H9 (cell line): ENCODE measurements at regions not wholly inside any gene's neighbourhood (a gene's known extent, or its start where the extent isn't known, plus 50 kb on each side); places are given as distances from the start of the nearest gene placed in this dataset.

ENCODE experiments used
- DNase-seq: peaks from one replicate; pipeline ENCODE4 v3.0.0-alpha.2; 2017
- H2AFZ ChIP-seq: one replicate; pipeline ENCODE4 v1.6.1; 2013; ENCODE audit warnings: mild to moderate bottlenecking, low read length, control low read depth, moderate library complexity
- H2AK5ac ChIP-seq: 2 replicates; pipeline ENCODE4 v1.6.1; 2013; ENCODE audit warnings: low read length, control low read depth, mixed read lengths; ENCODE audit not compliant: insufficient read length
- H2BK120ac ChIP-seq: one replicate; pipeline ENCODE4 v1.6.1; 2013; ENCODE audit warnings: low read depth, mild to moderate bottlenecking, low read length, control low read depth, inconsistent platforms; ENCODE audit not compliant: poor library complexity, severe bottlenecking
- H2BK12ac ChIP-seq: 2 replicates; pipeline ENCODE4 v1.6.1; 2013; ENCODE audit warnings: low read length, control low read depth, mixed read lengths, low read depth; ENCODE audit not compliant: insufficient read length
- H2BK15ac ChIP-seq: 2 replicates; pipeline ENCODE4 v1.6.1; 2013; ENCODE audit warnings: low read depth, low read length, control low read depth
- H2BK20ac ChIP-seq: one replicate; pipeline ENCODE4 v1.6.1; 2013; ENCODE audit warnings: low read depth, mild to moderate bottlenecking, low read length, control low read depth, inconsistent platforms; ENCODE audit not compliant: poor library complexity, severe bottlenecking
- H2BK5ac ChIP-seq: 2 replicates; pipeline ENCODE4 v1.6.1; 2013; ENCODE audit warnings: low read length, control low read depth, mixed read lengths; ENCODE audit not compliant: insufficient read length
- H3K14ac ChIP-seq: 2 replicates; pipeline ENCODE4 v1.6.1; 2013; ENCODE audit warnings: low read length, control low read depth; ENCODE audit not compliant: insufficient read depth
- H3K18ac ChIP-seq: 2 replicates; pipeline ENCODE4 v1.6.1; 2013; ENCODE audit warnings: low read depth, mild to moderate bottlenecking, mixed read lengths, low read length, control low read depth; ENCODE audit not compliant: insufficient read length
- H3K23ac ChIP-seq: 2 replicates; pipeline ENCODE4 v1.6.1; 2013; ENCODE audit warnings: low read length, control low read depth, mixed read lengths, low read depth; ENCODE audit not compliant: insufficient read length
- H3K23me2 ChIP-seq: 2 replicates; pipeline ENCODE4 v1.6.1; 2013; ENCODE audit warnings: low read depth, mild to moderate bottlenecking, mixed read lengths, low read length, control low read depth; ENCODE audit not compliant: insufficient read length, poor library complexity, severe bottlenecking
- H3K27ac ChIP-seq: 2 replicates; pipeline ENCODE4 v1.5.1; 2013; ENCODE audit warnings: low read length, control low read depth, mixed read lengths, low read depth; ENCODE audit not compliant: insufficient read length
- H3K27me3 ChIP-seq: 2 replicates; pipeline ENCODE4 v1.6.1; 2013; ENCODE audit warnings: low read length, control low read depth, inconsistent platforms; ENCODE audit not compliant: insufficient read depth
- H3K4ac ChIP-seq: 2 replicates; pipeline ENCODE4 v1.6.1; 2013; ENCODE audit warnings: low read depth, mild to moderate bottlenecking, control low read depth, inconsistent platforms, low read length, moderate library complexity
- H3K4me1 ChIP-seq: 2 replicates; pipeline ENCODE4 v1.6.1; 2013; ENCODE audit warnings: low read length, control low read depth, inconsistent platforms; ENCODE audit not compliant: insufficient read depth
- H3K4me2 ChIP-seq: 2 replicates; pipeline ENCODE4 v1.6.1; 2013; ENCODE audit warnings: low read length, control low read depth, mixed read lengths; ENCODE audit not compliant: insufficient read length, insufficient read depth
- H3K56ac ChIP-seq: 2 replicates; pipeline ENCODE4 v1.6.1; 2013; ENCODE audit warnings: low read depth, mild to moderate bottlenecking, mixed read lengths, low read length, control low read depth; ENCODE audit not compliant: insufficient read length
- H3K79me1 ChIP-seq: 2 replicates; pipeline ENCODE4 v1.6.1; 2013; ENCODE audit warnings: low read depth, mild to moderate bottlenecking, moderate library complexity, low read length, control low read depth, inconsistent platforms; ENCODE audit not compliant: insufficient read depth, poor library complexity, severe bottlenecking
- H3K79me2 ChIP-seq: 2 replicates; pipeline ENCODE4 v1.6.1; 2013; ENCODE audit warnings: low read length, control low read depth, inconsistent platforms; ENCODE audit not compliant: insufficient read depth
- H3K9ac ChIP-seq: 2 replicates; pipeline ENCODE4 v1.6.1; 2013; ENCODE audit warnings: low read length, control low read depth, mixed read lengths; ENCODE audit not compliant: insufficient read length; ENCODE audit errors: extremely low read depth
- H3K9me3 ChIP-seq: one replicate; pipeline ENCODE4 v1.6.1; 2013; ENCODE audit warnings: low read depth, low read length, inconsistent platforms; ENCODE audit not compliant: control insufficient read depth
- H3T11ph ChIP-seq: one replicate; pipeline ENCODE4 v1.6.1; 2013; ENCODE audit warnings: mild to moderate bottlenecking, low read length, control low read depth, inconsistent platforms
- H4K20me1 ChIP-seq: one replicate; pipeline ENCODE4 v1.6.1; 2013; ENCODE audit not compliant: control insufficient read depth, insufficient read length, insufficient read depth
- H4K5ac ChIP-seq: 2 replicates; pipeline ENCODE4 v1.6.1; 2013; ENCODE audit warnings: low read depth, mild to moderate bottlenecking, mixed read lengths, low read length, control low read depth; ENCODE audit not compliant: insufficient read length
- H4K8ac ChIP-seq: replicated peaks from 2 replicates; pipeline ENCODE4 v1.6.1; 2013; ENCODE audit warnings: low read length, control low read depth, mixed read lengths, low read depth; ENCODE audit not compliant: insufficient read length
- H4K91ac ChIP-seq: 2 replicates; pipeline ENCODE4 v1.6.1; 2013; ENCODE audit warnings: low read depth, mild to moderate bottlenecking, moderate library complexity, mixed read lengths, low read length, control low read depth; ENCODE audit not compliant: insufficient read length
- H3K27ac Mint-ChIP-seq, 3 experiments: 2 replicates in 2 of 3; 3 replicates in 1 of 3; pipeline ENCODE4 v1.8.0; 2020 to 2021; ENCODE audit warnings: mixed read lengths in 3 of 3, mild to moderate bottlenecking in 1 of 3, moderate library complexity in 1 of 3
- H3K27me3 Mint-ChIP-seq: 2 replicates; pipeline ENCODE4 v1.8.0; 2021; ENCODE audit warnings: low read depth, mild to moderate bottlenecking, moderate library complexity, mixed read lengths
- H3K36me3 Mint-ChIP-seq, 3 experiments: 2 replicates in 2 of 3; 3 replicates in 1 of 3; pipeline ENCODE4 v1.8.0; 2020 to 2021; ENCODE audit warnings: low read depth in 3 of 3, mixed read lengths in 3 of 3; ENCODE audit not compliant: insufficient read depth in 1 of 3
- H3K4me1 Mint-ChIP-seq, 2 experiments: 2 replicates each; pipeline ENCODE4 v1.8.0; 2020; ENCODE audit warnings: mixed read lengths in 2 of 2
- H3K4me3 Mint-ChIP-seq, 2 experiments: 2 replicates in 1 of 2; 3 replicates in 1 of 2; pipeline ENCODE4 v1.8.0; 2020 to 2021; ENCODE audit warnings: mild to moderate bottlenecking in 2 of 2, mixed read lengths in 2 of 2, moderate library complexity in 1 of 2
- H3K9me3 Mint-ChIP-seq, 2 experiments: 2 replicates in 1 of 2; 3 replicates in 1 of 2; pipeline ENCODE4 v1.8.0; 2020; ENCODE audit warnings: mild to moderate bottlenecking in 2 of 2, mixed read lengths in 2 of 2, moderate library complexity in 1 of 2
- CTCF ChIP-seq: fragments of 200-600 bp; sonication (generic); conservative IDR thresholded peaks from 3 replicates; pipeline ENCODE4 v1.8.0; 2021; ENCODE audit warnings: antibody characterized with exemption, mild to moderate bottlenecking
- WGBS: extraction: QIAGEN DNeasy Blood & Tissue Kit; methylation state at CpG from one replicate; pipeline ENCODE4 v1.1.7; 2013; ENCODE audit warnings: missing lambda C conversion rate, low lambda C conversion rate, mixed read lengths; ENCODE audit not compliant: insufficient read length; ENCODE audit errors: extremely low coverage; 5-methylcytosine and 5-hydroxymethylcytosine counted together

DNA sequence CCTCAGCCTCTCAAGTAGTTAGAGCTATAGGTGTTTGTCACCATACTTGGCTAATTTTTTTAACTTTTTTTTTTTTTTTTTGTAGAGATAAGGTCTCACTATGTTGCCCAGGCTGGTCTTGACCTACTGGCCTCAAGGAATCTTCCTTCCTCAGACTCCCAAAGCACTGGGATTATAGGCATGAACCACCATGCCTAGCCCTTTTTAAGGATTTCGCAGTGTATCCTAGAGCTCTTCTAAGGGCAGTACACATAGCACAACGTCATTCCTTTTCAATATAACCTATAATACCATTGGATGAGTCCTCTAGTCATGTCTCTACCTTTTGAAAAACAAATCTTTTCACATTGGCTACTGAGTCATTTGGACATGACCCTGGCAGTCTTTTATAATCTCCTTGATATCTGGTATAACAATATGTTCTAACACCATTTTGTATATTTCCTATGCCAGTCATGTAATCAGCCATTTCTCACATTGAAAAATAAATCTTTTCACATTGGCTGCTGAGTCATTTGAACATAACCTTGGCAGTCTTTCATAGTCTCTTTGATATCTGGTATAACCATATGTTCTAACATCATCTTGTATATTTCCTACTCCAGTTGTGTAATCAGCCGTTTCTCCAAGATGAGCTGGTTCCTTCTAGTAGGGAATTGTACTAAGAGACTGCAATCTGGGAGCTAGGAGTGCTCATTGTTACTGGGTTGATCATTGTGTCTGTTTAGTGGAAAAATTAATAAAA lies 944.7 kb downstream of the MCTP2 start:
- Mint-ChIP-seq H3K4me1 (no peaks in the 10 kb centered on the region), H3K27me3 (no peaks in the 10 kb centered on the region), H3K36me3 (peaks cover 3 to 15% (median 10%) of the 10 kb centered on the region in 3 experiments), H3K4me3 (no peak overlapping the region), H3K9me3 (peaks cover 15 to 17% of the 10 kb centered on the region in 2 experiments), H3K27ac (no peak overlapping the region)
- Histone ChIP-seq H3K4me2 (no peak overlapping the region), H3K27ac (no peak overlapping the region), H3K18ac (no peak overlapping the region), H2BK120ac (no peak overlapping the region), H3K79me2 (no peaks in the 10 kb centered on the region), H3K79me1 (no peaks in the 10 kb centered on the region), H2BK15ac (no peak overlapping the region), H2AK5ac (no peak overlapping the region), H3K4ac (no peak overlapping the region), H3K23me2 (no peaks in the 10 kb centered on the region), H2BK20ac (no peak overlapping the region), H3K4me1 (no peaks in the 10 kb centered on the region), H3K9ac (no peak overlapping the region), H2AFZ (no peak overlapping the region), H2BK5ac (no peak overlapping the region), H3K56ac (no peak overlapping the region), H3K9me3 (no peaks in the 10 kb centered on the region), H3T11ph (no peak overlapping the region), H3K27me3 (no peaks in the 10 kb centered on the region), H3K23ac (no peak overlapping the region), H2BK12ac (no peak overlapping the region), H4K8ac (no peak overlapping the region), H4K5ac (no peak overlapping the region), H3K14ac (no peak overlapping the region), H4K20me1 (no peaks in the 10 kb centered on the region), H4K91ac (no peak overlapping the region)
- no peak for TF ChIP-seq CTCF
- no peak for DNase-seq
- no CpG with 5 or more reads among the region's 3 CpGs for WGBS
